HG02938 (cell line): ENCODE measurements at regions not wholly inside any gene's neighbourhood (a gene's known extent, or its start where the extent isn't known, plus 50 kb on each side); places are given as distances from the start of the nearest gene placed in this dataset.
"Not testable (repeated sequence)": the region's sequence is repeated elsewhere in the genome, so short reads cannot be mapped to it uniquely, and the experiment has no call there.

Experiments used
- ATAC-seq: cut with Tn5 transposase; IDR thresholded peaks from one replicate; pipeline ENCODE4 v1.9.1; 2021; ENCODE audit warnings: mild to moderate bottlenecking, moderate library complexity; ENCODE audit not compliant: unreplicated experiment

- no peak for ATAC-seq
These were observed 465.4 kb upstream of the MDGA2 start for GRCh38 chr14:48140804-48141203.

- no peak for ATAC-seq
These were observed 454.1 kb upstream of the MDGA2 start for GRCh38 chr14:48129472-48129871.

GRCh38 chr14:48127674-48128073 lies 452.3 kb upstream of the MDGA2 start:
- ATAC-seq = no peak

GRCh38 chr14:48125654-48126053 lies 450.2 kb upstream of the MDGA2 start:
- ATAC-seq = no peak

GRCh38 chr14:48113713-48114112 lies 438.3 kb upstream of the MDGA2 start:
- no peak for ATAC-seq

GRCh38 chr14:48111151-48111550 lies 435.7 kb upstream of the MDGA2 start:
- no peak for ATAC-seq

- no peak for ATAC-seq
These were observed 432.2 kb upstream of the MDGA2 start for GRCh38 chr14:48107646-48108045.

- no peak for ATAC-seq
These were observed 421.5 kb upstream of the MDGA2 start for GRCh38 chr14:48096897-48097296.

- no peak for ATAC-seq
These were observed 411.1 kb upstream of the MDGA2 start for GRCh38 chr14:48086516-48086915.

- no peak for ATAC-seq
These were observed 400.1 kb upstream of the MDGA2 start for GRCh38 chr14:48075487-48075886.

- no peak for ATAC-seq
These were observed 377.6 kb upstream of the MDGA2 start for GRCh38 chr14:48052973-48053372.

GRCh38 chr14:48035836-48036235 lies 360.4 kb upstream of the MDGA2 start:
- ATAC-seq = no peak

- ATAC-seq = no peak
These were observed 351.7 kb upstream of the MDGA2 start for GRCh38 chr14:48027115-48027514.

- no peak for ATAC-seq
These were observed 348.5 kb upstream of the MDGA2 start for GRCh38 chr14:48023881-48024280.

- not testable (repeated sequence) for ATAC-seq
These were observed 336.1 kb upstream of the MDGA2 start for GRCh38 chr14:48011484-48011883.

- no peak for ATAC-seq
These were observed 333.2 kb upstream of the MDGA2 start for GRCh38 chr14:48008646-48009045.

GRCh38 chr14:48005986-48006385 lies 330.6 kb upstream of the MDGA2 start:
- ATAC-seq = no peak

GRCh38 chr14:47993883-47994282 lies 318.5 kb upstream of the MDGA2 start:
- ATAC-seq = no peak

GRCh38 chr14:47988175-47988574 lies 312.8 kb upstream of the MDGA2 start:
- no peak for ATAC-seq

GRCh38 chr14:47978871-47979270 lies 303.5 kb upstream of the MDGA2 start:
- ATAC-seq = no peak

- ATAC-seq = no peak
These were observed 300.7 kb upstream of the MDGA2 start for GRCh38 chr14:47976139-47976538.

- ATAC-seq = no peak
These were observed 290.8 kb upstream of the MDGA2 start for GRCh38 chr14:47966076-47966810.

- no peak for ATAC-seq
These were observed 286.2 kb upstream of the MDGA2 start for GRCh38 chr14:47961634-47962033.
